GM18511 (cell line): ENCODE measurements at regions not wholly inside any gene's neighbourhood (a gene's known extent, or its start where the extent isn't known, plus 50 kb on each side); places are given as distances from the start of the nearest gene placed in this dataset.
"Not testable (repeated sequence)": the region's sequence is repeated elsewhere in the genome, so short reads cannot be mapped to it uniquely, and the experiment has no call there.

Experiments used
- ATAC-seq: cut with Tn5 transposase; IDR thresholded peaks from one replicate; pipeline ENCODE4 v1.9.1; 2021; ENCODE audit warnings: mild to moderate bottlenecking, moderate library complexity; ENCODE audit not compliant: unreplicated experiment

DNA sequence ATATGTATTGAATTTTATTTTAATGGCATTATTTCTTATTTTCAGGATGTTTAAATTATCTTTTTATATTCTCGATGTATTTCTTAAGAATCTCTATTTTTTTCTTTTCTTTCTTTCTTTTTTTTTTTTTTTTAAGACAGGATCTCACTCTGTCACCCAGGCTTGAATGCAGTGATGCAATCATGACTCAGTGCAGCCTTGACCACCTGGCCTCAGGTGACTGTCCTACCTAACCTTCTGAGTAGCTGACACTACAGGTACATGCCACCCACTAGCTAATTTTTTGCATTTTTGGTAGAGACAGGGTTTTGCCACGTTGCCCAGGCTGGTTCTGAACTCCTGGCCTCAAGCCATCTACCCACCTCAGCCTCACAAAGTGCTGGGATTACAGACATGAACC is 143.8 kb upstream of the LAMA2 start:
- no peak for ATAC-seq

DNA sequence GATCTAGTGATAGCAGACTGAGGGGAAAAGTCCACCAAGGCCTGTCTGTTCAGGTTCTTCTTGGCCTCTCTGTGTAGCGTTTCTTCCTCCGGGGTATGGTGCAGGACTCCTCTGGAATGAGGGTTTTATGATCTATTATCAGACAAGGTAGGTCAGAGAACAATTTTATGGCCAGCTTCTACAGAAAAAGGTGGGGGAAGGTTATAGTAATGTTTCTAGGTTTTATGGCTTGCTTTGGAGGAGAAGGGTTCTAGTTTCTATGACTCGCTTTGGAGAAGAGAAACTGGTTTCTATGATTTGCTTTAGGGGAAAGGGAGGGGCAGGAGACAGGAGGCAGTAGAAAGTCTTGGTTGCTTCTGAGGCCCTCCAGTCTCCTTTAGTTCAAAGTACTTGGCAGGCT is 144.8 kb upstream of the LAMA2 start:
- peak; percentile 84 for ATAC-seq

DNA sequence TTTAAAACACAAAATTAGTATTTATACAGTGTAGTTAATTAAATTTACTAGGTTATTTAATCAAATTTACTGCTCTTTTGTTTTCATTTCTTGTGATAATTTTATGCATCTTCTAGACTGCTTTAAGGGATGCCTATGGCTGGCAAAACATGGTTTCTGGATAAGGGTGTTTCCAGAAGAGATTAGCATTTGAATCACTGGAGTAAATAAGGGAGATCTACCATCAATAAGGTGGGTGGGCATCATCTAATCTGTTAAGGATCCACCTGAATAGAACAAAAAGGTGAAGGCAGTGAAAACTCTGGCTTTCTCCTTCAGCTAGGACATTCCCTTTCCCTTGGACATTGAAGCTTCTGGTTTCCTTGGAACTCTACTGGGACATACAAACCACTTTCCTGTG is 146.2 kb upstream of the LAMA2 start:
- ATAC-seq: no peak

DNA sequence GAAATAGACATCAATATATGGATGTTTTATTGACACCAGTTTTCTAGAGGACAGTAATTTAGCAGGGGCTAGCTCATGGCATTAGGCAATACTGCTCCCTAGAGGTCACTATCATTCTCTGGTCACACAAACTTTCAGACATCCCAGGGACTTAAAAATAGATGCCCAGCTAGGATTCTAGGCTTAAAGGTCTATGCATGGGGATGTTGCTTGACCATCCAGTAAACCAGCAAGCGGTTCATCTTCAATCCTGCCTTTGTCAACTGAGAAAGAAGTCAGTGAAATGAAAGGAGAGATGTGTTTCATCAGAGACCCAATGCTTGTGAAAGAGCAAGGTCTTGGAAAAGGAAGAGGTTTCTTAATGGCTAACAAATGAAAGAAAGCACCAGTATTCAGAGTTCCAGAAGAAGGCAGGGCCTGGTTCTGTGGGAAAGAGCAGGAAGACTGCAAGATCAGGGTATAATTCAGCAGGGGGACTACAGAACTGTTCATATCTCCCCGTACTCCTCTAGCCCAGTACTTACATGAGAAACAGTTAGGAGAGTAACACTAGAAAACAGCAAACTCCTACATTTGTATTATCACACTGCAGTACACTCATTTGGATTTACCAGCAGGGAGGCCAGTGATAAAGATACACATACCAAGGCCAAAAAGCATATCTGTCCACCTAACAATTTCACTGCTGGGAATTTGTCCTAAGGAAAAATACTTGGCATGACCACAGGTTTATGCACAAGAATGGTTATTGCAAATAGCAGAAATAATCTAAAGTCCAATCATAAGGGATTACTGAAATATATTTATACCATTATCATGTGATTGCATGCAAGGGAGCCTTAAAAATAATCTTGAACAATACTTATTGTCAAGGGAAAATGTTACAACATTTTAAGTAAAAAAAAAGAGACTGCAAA is 151.4 kb upstream of the LAMA2 start:
- ATAC-seq: peak; percentile 76

DNA sequence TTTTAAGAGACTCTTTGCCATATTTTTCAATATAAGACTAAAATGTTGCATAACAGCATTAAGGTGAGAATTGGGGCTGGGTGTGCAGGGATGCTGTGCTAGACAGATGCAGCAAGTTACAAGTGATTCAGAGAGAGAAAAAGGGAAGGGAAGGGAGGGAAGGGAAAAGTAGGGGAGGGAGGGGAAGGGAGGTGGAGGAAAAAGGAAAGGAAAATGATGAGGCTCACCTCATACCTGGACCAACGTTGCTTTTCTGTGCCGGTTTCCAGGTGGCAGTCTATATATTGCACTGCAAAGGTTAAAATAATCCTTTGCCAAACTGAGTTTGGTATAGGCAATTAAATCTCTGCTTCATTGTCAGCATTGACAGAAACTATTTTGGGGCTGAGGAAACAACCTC is 155.4 kb upstream of the LAMA2 start:
- no peak for ATAC-seq

DNA sequence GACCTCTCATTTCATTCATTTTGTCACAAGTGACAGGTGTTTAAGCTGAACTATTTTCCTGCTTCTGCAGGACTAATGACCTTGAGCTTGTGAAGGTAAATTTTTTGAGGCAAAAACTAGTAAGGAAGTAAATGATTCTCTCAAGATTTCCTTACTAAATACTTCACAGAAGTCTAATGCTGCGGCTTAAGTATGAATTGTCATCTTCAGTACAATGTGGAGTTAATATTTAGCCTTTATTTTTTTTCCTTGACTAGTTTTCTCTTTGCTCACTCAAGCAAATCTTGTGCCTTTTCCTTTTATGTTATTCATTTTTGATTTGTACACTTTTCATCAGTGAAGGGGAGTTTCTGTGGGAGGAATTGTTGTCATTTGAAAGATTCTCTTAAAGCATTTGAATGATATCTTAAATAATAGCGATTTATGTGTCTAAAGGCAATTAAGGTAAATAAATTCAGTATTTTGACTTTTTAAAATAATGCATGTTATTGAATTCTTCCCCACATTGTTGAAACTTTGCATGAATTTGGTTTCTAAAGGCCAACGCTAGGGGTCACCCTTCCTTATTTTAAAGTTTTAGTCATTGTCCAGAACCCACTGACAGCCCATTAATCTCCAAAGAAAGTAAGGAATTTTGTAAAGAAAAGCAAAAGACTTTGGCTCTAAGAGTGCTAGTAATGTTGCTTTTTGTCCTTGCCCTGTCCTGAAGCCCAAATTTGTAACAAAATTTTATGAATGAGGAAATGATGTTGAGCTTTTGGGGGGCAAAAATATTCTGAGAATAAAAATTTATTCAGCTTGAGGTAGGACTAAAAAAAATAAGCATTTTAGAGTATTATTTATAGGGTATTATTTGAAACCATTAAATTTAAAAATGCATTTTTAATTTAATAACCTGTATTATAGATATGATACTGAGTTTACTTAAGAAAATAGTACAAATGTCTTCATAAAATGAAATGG is 157.4 kb upstream of the LAMA2 start:
- ATAC-seq: peak; percentile 62

DNA sequence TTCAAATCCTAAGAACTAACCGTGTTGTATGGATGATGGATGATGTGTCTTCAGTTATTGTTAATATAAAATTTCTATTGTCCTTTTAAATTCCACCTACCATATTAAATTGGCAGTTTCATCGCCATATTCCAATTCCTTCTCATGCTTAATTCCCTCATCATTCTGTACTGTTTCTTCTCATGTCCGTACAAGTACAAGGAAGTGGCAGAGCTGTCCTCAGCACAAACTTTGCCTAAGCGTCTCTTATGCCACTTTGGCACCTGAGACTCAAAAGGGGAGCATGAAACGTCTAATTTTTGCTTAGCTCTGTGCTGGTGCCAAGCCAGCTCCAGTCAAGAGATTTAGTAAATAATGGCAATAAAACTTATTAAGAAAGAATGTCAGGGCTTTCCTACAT is 158.2 kb upstream of the LAMA2 start:
- no peak for ATAC-seq

DNA sequence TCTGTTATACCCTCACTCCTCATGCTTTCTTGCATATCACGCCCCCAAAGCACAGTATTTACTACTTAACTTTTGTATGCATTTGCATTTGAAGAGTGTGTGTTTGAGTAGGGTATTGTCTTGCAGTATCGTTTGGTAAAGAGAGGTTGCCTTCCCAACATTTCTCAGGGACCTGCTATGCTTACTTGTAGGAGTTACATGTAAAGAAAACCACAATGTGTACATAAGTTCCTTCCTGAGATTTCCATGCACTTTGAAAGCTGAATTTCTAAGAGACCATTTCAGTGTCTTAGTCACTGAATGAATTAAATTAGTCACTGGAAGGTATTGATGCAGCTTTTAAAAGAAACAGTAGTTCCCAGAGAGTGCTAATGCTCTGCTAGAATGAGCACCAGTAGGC is 159.3 kb upstream of the LAMA2 start:
- ATAC-seq: no peak

DNA sequence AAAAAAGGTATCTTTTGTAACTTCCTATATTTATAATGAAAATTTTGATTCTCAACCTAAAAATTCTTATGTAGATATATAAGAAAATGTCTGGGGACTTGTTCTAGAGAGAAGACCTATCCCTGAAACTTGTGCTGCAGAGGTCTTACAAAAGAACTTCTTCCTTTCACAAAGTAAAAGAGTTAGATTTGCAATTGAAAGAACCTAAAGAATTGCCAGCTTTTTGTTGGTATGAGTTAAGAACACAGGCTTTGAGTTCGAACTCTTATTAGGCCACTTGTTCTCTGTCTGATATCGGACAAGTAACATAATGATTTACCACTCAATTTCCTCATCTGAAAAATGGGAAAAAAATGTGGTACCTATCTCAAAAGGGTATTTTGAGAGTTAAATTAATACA is 162.0 kb upstream of the LAMA2 start:
- ATAC-seq: no peak

DNA sequence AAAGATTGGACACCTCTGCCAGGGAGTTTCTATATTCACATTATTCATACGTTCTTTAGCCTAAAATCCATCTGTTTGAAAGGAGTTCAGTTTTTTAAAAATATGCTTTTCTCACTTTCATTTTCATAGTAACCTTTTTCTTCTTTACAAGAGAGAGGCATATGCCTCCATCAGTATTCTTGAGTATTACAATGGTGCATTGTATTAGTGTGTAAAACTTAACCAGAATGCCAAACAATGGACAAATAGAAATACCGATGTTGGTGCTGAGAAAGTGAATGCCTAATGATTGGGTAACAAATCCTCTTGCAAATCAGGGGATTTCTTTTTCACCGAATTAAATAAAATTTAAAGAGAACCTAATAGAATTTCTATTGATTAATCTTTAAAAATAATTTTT is 163.2 kb upstream of the LAMA2 start:
- no peak for ATAC-seq

DNA sequence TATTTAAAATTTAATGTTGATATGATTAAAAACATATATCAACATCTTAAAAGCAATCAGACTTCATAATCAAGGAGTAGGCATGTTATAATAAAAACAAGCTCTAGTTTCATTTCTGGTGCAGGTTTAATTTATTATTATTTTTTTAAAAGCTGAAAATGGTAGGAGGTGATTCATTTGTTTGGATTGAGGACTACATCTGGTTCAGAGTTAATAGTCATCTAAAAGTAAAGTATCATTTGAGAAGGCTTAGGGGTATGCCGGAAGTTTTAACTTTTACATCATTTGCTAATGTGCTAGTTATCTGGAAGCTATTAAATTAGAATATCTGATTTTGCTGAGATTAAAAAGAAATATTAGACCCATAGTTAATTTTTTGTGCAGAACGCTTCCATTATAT is 169.5 kb upstream of the LAMA2 start:
- ATAC-seq: no peak

DNA sequence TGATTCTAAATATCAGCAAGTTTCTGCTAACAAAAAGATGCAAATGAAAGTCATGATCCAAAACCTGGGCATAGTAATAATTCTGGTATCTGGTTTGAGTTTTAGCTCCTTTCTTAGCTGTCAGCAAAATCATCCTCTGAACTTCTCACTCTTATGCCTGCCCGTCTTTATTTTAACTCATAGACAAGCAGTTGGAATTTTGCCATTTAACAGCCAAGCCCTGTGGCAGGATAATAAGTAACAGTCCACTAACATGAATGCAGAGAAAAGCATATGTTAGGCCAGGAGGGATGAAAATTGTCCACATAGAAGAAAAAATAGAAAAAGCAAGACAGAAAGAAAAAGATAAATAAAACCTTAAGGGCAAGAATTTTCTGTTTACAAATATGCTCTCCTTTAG is 170.0 kb upstream of the LAMA2 start:
- ATAC-seq: no peak

DNA sequence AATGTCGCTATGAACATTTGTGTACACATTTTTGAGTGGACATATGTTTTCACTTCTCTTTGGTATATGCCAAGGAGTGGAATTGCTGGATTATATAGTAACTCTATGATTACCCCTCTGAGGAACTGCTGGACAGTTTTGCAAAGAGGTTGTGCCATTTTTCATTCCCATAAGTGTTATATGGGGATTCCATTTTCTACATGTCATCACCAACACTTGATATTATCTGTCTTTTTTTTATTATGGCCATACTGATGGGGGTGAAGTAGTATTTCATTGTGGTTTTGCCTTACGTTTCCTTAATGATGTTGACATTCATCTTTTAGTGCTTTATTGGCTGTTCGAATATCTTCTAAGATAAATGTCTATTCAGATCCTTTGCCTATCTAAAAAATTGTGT is 171.8 kb upstream of the LAMA2 start:
- no peak for ATAC-seq

DNA sequence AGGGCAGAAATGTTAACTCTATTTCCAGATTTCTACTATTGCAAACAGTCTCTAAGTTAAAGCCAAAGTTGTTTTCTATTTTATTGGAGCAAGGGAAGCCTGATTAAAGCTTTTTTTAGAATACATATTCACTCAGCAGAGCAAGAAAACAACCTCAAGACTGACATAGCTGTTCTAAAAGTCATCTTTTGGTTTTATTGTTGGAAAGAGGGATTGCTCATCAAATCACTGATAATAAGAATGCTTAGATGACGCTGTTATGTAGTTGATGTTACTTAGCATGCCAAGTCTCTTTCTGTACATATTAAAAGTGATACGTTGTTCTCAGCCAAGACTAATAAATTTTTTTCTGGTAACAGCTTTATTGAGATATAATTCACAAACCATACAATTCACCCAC is 172.6 kb upstream of the LAMA2 start:
- ATAC-seq: no peak

DNA sequence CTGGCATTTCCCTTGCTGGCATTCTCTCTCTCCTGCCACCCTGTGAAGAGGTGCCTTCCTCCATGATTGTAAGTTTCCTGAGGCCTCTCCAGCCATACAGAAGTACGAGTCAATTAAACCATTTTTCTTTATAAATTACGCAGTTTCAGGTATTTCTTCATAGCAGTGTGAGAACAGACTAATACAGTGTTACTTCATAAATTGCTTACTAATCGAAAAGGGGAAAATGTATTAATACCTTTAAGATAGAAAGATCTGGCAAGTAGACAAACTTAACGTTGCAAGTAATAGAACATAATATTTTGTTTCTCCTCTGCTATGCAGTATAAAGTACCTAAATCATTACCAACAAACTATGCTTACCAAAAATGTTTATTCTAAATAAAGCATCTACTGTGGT is 178.3 kb upstream of the LAMA2 start:
- no peak for ATAC-seq

DNA sequence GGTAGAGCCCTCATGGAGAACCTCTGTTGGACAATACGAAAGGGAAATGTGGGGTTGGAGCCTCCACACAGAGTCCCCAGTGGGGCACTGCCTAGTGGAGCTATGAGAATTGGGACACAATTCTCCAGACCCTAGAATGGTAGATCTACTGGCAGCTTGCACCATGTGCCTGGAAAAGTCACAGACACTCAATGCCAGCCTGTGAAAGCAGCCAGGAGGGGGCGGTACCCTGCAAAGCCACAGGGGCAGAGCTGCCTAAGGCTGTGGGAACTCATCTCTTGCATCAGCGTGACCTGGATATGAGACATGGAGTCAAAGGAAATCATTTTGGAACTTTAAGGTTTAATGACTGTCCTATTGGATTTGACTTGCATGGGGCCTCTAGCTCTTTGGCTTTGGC is 179.1 kb upstream of the LAMA2 start:
- ATAC-seq: not testable (repeated sequence)

DNA sequence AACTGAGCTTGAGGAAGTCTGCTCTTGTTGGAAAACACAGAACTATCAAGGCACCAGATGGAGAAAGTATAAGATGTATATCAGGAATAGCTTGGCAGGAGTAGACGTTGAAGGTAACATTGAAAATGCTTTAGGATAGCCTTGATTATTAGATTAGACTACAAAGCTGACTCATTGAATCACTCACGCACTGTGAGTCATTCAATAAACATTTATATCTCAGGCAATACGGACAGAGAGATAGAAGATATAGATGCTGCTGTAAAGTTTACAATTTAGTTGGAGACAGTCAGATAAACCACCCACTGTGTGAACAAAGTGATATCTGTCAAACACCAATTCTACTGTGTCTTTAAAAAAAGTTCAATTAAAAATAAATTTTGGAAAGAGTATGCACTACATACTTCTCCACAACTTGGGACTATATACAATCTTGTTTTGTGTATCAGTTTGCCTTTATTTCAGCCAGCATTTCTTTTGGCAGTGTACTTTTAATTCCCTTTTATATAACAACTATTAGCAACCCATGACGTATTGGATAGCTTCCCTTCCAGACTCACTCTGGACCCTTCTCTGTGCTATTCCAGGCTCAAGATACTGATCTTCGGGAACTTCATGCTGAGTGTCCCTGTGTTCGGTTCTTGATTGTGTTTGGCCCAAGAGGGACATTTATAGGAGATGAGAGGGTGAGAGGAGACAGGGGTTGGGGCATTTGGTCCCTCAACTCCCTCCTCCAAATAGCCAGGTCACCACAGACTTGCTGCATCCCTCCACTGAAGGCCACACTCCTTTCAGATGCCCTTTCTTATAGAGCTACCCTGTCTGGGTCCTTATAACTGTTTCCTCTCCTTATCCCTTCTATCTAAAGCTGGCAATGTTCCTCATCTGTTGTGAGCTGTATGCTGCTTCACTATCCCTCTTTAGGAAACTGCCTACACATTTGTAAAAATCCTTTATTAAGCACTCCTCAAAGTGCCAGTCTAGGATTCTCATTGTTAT is 176.6 kb upstream of the PTPRK start:
- ATAC-seq: no peak

DNA sequence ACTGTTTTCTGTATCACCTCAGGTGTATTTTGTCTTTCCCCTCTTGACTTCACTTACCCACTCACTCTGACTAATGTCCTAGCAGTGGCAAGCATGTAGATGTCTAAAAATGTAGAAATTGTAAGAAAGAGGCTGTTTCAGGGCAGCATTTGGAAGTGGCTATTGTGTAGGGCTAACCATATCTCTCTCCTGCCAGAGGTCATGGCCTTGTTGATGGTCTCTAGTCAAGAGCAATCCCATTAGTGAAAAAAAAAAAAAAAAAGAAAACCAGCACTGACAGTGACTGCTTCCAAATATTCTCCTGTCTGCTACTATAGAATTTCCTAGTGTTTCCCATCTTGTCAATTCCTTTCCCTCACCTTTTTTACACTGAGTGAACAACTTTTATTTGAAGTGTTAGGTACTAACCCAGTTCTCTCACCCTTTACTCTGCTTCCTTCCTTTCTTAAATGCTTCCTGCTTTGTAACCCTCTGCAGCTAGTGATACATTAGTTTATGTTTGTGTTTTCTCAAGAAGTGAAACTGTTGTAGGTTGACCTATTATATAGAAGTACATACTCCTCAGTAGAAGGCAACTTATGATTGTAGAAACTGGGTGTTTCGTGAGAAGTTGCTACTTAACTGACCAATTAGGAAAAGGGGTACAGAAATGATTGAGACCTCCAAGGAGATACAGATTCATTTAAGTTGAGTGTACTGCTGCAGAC is 174.1 kb upstream of the PTPRK start:
- ATAC-seq: peak; percentile 98

DNA sequence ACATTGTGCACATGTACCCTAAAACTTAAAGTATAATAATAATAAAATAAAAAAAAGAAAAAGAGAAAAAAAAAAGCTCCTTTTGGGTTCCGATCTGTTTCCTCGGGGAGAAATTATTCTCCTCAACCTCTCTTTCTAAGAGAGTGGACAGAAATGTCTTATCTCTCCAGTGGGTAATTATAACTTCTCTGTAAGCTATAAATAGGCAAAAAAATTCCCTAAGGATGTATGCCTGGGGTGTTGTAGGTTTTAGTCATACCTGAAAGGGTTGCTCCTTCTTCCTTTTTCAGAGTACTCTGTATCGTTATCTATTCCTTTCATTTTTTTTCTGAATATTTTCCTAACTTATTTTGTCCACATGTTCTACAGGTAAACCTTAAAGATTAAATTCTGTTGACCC is 169.7 kb upstream of the PTPRK start:
- no peak for ATAC-seq

DNA sequence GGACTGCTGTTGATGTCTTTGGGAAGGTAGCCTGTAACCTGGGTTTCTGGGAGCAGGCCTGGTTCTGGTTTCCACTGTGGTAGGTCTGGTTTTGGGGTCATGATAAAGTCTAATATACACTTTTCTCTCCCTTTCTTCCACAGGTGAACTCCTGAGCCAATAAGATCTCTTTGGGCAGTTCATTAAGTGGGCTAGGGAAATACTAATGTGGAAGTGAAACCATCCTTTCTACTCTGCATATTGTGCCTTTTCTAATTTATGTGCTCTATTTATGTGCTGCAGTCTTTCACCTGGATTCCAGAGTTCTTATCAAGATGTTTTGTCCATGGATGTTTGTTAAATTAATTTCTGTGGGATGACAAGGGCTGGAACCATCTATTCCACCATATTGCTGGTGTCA is 165.7 kb upstream of the PTPRK start:
- ATAC-seq: peak; percentile 73
